GM13976 (cell line): ENCODE measurements at regions not wholly inside any gene's neighbourhood (a gene's known extent, or its start where the extent isn't known, plus 50 kb on each side); places are given as distances from the start of the nearest gene placed in this dataset.

Source experiments
- DNase-seq: peaks from one replicate; pipeline ENCODE4 v3.0.0; 2012; ENCODE audit warnings: low spot score
- in situ Hi-C: fragments of 300-500 bp; cut with MboI; formaldehyde crosslinking; loops from one replicate; pipeline ENCODE4 v1.12.0; 2022; ENCODE audit warnings: low sequenced_read_pairs, mixed read lengths, inconsistent platforms; ENCODE audit not compliant: unreplicated experiment
- TF ChIP-seq, protein P1 (sequence below): IDR thresholded peaks from 2 replicates; pipeline ENCODE4 v1.5.1; 2012; ENCODE audit warnings: borderline replicate concordance, mild to moderate bottlenecking; ENCODE audit not compliant: insufficient read depth; ENCODE audit errors: extremely low read depth, missing control alignments, control extremely low read depth

DNA sequence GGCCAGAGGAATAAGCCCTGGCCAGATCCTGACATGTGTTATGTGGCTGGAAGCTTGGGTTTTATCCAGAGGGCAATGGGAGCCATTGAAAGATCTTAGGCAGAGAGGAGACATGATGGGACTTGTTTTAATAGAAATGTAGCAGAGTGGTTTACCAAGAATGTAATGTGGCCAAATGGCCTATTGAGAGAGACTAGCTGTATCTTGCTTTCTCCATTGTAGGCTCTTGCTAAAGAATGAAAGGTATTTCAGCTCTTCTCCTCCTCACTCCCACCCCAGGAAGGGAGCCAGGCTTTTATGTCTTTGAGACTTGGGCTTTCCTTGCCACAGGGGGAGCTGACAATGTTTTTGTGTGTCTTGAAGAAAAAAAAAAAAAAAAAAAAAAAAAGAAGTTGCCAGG is 82.3 kb downstream of the TRIM29 start:
- in situ Hi-C loops = no loop called here
- no peak for DNase-seq
- TF ChIP-seq, protein P1, sequence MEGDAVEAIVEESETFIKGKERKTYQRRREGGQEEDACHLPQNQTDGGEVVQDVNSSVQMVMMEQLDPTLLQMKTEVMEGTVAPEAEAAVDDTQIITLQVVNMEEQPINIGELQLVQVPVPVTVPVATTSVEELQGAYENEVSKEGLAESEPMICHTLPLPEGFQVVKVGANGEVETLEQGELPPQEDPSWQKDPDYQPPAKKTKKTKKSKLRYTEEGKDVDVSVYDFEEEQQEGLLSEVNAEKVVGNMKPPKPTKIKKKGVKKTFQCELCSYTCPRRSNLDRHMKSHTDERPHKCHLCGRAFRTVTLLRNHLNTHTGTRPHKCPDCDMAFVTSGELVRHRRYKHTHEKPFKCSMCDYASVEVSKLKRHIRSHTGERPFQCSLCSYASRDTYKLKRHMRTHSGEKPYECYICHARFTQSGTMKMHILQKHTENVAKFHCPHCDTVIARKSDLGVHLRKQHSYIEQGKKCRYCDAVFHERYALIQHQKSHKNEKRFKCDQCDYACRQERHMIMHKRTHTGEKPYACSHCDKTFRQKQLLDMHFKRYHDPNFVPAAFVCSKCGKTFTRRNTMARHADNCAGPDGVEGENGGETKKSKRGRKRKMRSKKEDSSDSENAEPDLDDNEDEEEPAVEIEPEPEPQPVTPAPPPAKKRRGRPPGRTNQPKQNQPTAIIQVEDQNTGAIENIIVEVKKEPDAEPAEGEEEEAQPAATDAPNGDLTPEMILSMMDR = no peak

DNA sequence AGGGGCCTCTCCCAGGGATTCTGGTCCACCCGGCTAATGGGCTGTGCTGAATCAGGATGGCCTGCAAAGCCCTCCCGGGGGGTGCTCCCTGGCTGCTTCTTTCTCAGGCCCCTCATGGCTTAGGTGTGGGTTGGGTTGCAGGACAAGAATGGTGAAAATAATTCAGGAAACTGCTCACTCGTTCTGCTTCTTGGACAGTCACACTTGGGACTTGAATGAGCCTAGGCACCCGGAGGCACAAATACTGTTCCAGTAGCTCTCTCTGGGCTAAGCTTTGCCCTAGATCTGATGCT is 83.2 kb downstream of the TRIM29 start:
- TF ChIP-seq, protein P1 = no peak
- DNase-seq = no peak
- in situ Hi-C loops = no loop called here

DNA sequence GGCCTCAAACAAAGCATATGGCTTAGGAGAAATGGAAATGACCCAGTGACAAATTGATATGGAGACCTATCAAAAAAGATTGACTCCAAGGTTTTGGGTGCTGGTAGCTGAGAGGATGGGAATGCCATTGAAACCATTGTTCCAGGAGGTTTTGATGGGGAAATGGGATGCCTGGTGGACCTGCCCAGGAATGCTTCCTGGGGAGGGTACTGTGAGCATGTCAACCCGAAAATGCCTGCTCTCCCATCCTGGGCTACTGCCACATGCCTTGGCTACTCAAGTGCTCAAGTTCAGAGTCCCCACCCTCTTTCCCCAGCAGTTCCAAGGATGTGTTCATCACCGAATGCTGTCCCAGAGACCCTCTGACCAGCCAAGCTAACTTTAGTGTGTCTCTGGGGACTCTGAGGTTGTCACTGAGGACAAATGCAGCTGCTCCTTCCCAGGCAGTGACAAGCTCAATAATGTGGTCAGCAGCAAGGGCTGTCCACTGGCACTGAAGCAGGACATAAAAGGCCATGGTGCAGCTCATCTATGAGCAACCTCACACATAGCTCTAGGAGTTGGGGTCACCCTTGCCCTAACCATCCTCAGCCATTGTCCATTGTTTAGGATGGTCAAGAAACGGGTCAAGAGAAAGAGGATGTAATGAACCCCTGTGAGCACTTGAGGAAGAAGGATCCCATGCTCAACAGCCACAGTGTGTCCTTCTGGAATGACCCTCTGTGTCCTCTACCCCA is 83.7 kb downstream of the TRIM29 start:
- DNase-seq = no peak
- in situ Hi-C loops = no loop called here
- TF ChIP-seq, protein P1 = no peak

DNA sequence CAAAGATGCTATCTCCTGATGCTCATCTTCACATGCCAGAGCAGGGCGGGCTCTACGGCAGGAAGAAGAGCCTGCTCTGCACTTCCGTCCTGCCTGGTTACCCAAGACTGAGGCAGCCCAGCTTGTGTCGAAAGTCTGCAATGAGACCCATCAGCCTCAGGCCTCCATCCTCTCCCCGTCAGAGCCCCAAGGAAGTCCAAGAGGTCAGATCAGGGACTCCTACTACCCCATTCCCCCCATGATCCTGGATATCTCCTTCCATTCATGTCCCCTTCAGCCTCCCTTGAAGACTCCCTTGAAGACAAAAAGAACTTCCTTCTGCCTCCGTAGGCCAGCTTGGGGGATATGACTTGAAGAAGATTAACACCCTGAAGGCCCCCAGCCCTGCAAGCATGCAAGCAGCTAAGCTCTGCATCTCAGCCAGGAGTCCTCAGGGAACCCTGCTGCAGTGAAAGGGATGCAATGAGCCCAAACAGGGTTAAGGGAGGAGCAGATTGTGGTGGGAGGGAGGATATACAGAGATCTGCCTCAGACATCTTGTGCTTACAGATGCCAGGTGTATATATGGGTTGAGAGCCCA is 85.6 kb downstream of the TRIM29 start:
- in situ Hi-C loops = no loop called here
- no peak for DNase-seq
- TF ChIP-seq, protein P1 = no peak

DNA sequence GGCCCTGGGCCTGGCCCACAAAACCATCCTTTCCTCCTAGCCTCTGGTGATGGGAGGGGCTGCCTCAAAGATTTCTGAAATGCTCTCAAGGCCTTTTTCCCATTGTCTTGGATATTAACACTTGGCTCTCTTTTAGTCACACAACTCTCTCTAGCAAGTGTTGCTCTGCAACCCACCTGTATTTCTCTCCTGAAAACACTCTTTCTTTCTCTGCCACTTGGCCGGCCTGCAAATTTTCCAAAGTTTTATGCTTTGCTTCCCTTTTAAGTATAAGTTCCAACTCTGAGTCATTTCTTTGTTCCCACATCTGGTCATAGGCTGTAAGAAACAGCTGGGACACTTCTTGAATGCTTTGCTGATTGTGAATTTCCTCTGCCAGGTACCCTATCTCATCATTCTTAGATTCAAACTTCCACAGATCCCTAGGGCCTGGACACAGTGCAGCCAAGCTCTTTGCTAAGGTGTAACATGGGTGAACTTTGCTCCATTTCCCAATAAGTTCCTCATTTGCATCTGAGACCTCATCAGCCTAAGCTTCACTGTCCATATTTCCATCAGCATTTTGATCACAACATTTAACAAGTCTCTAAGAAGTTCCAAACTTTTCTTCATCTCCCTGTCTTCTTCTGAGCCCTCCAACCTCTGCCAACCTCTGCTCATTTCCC is 93.8 kb downstream of the TRIM29 start:
- DNase-seq = no peak
- in situ Hi-C loops = no loop called here
- TF ChIP-seq, protein P1 = no peak

DNA sequence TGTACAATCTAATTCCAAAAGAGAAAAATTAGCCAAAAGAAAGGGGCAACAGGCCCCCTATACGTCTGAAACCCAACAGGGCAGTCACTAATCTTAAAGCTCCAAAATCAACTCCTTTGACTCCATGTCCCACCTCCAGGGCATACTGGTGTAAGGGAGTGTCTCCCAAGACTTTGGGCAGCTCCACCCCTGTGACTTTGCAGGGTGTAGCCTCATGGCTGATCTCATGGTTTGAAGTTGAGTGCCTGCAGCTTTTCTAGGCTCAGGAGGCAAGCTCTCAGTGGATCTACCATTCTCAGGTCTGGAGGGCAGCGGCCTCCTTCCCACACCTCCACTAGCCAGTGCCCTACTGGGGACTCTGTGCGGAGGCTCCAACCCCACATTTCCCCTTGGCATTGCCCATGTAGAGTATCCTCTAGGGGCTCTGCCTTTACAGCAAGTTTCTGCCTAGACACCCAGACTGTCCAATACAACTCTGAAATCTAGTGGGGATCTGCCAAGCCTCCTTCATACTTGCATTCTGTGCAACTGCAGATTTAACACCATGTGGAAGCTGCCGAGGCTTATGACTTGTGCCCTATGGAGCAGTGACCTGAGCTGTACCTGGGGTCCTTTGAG is 94.5 kb downstream of the TRIM29 start:
- TF ChIP-seq, protein P1 = no peak
- no peak for DNase-seq
- in situ Hi-C loops = no loop called here
